ENCODE measurements at regions not wholly inside any gene's neighbourhood (a gene's known extent, or its start where the extent isn't known, plus 50 kb on each side); places are given as distances from the start of the nearest gene placed in this dataset.
"Not testable (repeated sequence)": the region's sequence is repeated elsewhere in the genome, so short reads cannot be mapped to it uniquely, and the experiment has no call there.

DNA sequence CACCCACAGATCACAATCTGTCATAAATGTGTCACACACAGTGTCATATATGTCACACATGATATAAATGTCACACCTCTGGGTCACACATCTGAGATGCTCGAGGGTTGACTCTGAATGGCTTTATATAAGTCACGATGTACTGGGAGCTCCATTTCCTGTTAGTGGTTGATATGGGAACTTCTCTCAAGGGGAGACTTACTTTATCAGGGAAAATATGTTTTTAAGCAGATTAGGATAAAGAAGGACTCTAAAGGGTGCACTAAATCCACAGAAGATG lies 83.9 kb upstream of the MEF2A start:
- no peak for DNase-seq (ENCODE audit: low read depth in 1 of 2, low spot score in 1 of 2)

GRCh38 chr15:99482993-99483392 lies 82.8 kb upstream of the MEF2A start:
- DNase-seq (ENCODE audit: low read depth in 1 of 2, low spot score in 1 of 2), result no peak

DNA sequence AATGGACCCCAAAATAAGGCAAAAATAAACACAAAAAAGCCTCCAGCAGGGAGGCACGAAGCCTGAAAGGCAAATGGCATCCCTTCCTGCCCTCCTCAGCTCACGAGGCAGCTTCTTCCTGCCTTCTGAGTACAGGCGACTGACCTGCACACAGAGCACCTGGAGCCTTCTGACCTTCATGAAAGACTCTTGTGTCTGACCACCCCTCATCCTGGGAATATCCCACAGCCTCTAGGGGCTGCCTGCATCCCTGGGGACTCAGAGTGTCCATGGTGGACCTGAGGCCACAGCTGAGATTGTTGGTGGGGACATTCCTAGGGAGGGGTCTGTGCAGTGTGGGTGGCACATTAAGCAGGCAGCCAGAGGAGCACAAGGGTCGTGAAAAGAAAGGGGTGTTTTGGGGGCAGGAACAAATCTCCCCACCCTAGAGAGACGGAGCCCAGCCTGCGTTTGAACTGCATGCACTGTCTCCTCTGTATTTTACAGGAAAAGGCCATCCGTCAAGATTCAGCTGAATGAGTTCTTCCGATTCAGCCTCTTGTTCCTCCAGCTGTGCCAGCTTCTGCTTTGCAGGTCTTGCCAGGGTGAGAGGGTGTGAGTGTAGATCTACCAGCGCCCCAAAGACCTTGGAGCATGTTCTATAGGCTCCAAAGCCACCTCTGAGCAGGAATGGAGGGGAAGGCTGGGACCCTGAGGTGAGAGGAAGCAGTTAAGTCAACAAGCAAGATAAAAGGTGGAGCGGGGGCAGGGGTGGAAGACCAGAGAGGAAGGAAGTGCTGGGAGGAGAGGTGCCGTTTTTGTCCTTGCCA lies 80.4 kb upstream of the MEF2A start:
- no peak for DNase-seq (ENCODE audit: low read depth in 1 of 2, low spot score in 1 of 2)

GRCh38 chr15:99485992-99486370 lies 79.8 kb upstream of the MEF2A start:
- DNase-seq (ENCODE audit: low read depth in 1 of 2, low spot score in 1 of 2), result no peak

DNA sequence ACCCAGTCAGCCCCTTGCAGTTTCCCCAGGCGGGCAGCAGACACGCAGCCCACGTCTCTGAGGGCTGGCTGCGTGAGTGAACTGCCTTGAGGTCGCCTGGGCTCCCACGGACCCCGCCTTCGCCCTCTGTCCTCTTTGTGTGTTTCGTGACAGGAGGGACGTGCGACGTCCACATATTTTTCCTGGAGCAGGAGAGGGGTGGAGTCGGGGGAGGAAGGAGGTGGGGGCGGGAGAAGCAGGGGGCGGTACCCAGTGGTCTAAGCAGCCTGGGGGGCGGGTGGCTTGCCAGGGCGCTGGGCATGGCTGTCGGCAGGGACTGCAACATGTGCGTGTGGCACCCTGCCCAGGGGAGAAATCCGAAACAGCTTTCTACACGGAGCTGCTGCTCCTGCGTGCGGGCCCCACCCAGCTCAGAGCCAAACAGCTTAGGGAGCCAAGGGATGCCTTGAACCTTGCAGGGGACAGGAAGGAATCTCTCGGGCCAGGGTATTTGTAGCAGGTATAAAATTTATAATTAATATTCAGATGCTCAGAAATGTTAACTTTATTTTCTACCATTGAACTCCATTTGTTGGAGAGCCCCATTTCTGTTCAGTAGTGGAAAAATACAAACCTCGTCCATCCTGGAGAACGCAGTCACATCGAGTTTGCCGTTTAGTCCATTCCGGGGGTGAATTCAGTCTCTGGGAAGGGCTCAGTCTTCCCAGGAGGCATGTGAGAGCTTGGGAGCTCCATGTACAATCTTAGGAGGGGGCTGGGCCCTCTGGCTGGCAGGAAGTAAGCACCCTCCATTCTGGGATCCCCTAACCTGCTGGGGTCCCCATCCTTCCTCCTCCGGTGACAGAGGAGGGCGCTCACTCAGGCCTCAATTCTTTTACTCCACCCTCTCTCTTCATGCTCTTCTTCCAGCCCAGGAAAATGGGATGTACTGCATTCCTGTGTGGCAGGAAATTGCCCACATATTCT lies 79.1 kb upstream of the MEF2A start:
- no peak for DNase-seq (ENCODE audit: low read depth in 1 of 2, low spot score in 1 of 2)

DNA sequence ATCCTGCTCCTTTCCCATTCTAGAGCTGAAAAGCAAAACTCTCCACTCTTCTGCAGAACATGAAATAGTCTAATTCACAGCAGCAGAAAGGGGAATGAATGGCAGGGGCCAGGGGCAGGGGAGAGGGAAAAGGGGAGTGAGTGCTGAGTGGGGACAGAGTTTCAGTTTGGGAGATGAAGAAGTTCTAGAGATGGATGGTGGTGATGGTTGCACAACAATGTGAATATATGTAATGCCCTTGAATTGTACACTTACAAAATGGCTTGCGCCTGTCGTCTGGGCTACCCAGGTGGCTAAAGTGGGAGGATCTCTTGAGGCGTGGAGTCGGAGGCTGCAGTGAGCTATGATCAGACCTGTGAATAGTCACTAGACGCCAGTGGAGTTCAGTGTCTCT lies 78.5 kb upstream of the MEF2A start:
- DNase-seq (ENCODE audit: low read depth in 1 of 2, low spot score in 1 of 2), result no peak

DNA sequence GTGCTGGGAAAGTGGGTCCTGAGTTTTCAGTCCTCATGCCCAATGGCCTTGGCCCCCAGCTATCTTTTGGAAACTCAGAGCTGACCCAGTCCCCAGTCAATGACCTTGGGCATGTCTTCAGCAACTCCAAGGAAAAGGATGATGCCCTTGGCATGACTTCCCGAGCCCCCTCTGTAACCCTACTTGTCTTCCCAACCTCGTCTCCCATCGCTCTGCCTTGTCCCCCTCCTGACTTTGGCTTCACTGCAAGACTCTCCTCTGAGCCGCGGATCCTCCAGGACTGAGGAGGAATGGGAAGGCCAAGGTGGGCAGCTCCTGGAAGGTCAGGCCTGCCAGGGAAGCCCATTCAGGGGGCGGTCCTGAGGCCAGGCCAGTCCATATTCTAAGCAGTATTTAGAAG lies 73.5 kb upstream of the MEF2A start:
- DNase-seq (ENCODE audit: low read depth in 1 of 2, low spot score in 1 of 2), result no peak

- DNase-seq (ENCODE audit: low read depth in 1 of 2, low spot score in 1 of 2), result no peak
Measured at GRCh38 chr15:99492716-99493115, 73.1 kb upstream of the MEF2A start.

DNA sequence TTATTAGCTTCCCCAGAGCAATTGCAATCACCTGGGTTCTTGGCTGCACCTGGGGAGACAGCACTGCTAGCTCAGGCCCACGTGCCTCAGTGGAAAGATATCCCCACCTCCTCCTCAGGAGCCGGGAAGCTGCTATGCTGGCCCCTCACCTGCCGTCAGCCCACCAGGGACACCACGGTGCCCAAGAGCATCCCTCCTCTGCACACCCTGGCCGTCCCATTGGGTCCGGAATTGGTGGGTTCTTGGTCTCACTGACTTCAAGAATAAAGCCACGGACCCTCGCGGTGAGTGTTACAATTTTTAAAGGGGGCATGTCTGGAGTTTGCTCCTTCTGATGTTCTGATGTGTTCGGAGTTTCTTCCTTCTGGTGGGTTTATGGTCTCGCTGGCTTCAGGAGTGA lies 72.3 kb upstream of the MEF2A start:
- DNase-seq (ENCODE audit: low read depth in 1 of 2, low spot score in 1 of 2), result no peak

DNA sequence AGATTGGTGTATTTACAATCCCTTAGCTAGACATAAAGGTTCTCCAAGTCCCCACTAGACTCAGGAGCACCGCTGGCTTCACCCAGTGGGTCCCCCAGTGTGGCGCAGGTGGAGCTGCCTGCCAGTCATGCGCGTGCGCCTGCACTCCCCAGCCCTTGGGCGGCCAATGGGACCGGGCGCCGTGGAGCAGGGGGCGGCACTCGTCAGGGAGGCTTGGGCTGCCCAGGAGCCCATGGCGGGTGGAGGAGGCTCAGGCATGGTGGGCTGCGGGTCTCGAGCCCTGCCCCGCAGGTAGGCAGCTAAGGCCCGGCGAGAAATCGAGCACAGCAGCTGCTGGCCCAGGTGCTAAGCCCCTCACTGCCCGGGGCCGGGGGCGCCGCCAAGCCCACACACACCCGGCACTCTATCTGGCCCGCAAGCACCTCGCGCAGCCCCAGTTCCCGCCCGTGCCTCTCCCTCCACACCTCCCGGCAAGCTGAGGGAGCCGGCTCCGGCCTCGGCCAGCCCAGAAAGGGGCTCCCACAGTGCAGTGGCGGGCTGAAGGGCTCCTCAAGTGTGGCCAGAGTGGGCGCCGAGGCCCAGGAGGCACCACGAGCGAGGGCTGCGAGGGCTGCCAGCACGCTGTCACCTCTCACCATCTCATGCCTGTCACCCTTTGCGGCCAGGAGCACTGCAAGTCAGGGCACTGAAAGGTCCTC lies 71.1 kb upstream of the MEF2A start:
- not testable (repeated sequence) for DNase-seq (ENCODE audit: low read depth in 1 of 2, low spot score in 1 of 2)

DNA sequence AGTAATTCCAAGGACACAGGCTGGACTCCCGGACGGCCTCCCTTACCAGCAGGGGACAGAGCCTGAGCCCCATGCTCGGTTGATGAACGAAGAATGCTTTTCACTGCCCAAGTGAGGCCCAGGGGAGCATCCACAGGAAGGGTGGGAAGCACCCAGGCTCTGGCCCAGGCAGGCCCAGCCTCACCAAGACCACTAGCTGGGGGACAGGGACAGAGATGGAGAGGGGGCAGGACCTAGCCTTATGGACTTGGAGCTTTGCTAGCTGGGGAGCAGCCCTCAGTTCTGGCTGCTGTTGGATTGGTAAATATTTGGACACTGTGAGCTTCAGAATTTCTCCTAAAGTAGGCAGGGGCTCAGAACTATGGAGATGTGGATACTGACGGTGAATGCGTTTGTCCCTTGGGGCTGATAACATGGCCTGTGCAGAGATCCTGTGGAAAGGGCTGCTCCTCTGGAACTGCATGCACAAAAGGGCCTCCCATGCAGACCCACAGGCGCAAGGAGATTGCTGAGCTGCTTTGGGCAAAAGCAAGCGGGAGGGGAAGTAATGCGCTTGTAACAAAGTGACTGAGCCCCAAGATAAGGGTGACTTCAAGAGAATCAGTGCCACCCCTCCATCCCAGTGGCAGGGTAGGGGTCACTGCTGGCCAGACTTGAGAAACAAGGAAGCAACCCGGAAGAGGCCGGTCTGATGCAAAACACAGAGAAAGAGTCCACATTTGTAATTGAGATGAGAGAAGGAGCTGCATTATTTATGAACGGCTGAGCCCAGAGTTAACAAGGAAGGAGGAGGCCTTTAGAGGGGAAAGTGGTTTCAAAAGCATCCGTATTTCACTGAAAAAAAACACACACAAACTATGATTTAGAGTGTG lies 70.1 kb upstream of the MEF2A start:
- no peak for DNase-seq (ENCODE audit: low read depth in 1 of 2, low spot score in 1 of 2)

DNA sequence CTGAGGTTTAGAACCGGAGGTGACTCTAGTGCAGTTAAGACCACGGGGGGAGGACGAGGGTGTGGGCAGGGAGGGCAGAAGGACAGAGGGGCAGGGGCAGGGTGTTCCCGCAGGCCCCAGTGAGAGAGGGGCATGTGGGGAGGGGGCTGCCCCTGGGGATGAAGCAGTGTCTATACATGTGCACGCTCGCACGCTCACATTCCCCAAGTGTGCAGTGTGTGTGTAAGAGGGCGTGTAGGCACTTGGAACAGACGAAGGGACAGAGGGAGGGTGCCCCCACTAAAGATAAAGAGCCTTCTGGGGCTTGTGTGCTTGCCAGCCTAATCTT lies 69.5 kb upstream of the MEF2A start:
- no peak for DNase-seq (ENCODE audit: low read depth in 1 of 2, low spot score in 1 of 2)

GRCh38 chr15:99502182-99502581 lies 63.6 kb upstream of the MEF2A start:
- DNase-seq (ENCODE audit: low read depth in 1 of 2, low spot score in 1 of 2), result no peak

- no peak for DNase-seq (ENCODE audit: low read depth in 1 of 2, low spot score in 1 of 2)
Measured at GRCh38 chr15:99502661-99503060, 63.1 kb upstream of the MEF2A start.

DNA sequence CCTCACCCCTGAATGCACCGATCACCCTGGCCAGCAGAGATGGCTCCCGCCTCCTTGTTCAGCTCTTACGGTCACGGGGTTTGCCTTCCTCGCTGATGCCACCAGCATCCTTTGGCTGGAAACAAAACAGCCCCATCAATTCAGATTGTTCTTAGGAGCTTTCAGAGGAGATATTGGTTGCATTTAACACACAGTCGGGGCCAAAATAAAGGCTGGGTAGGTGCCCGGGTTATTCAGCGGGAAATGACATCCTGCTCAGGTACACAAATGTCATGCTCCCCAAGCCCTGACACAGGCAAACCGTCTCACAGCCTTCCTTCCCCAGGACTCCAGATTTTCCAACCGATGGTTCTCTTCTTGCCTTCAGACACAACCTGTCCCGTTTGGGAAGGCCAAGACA lies 62.4 kb upstream of the MEF2A start:
- DNase-seq (ENCODE audit: low read depth in 1 of 2, low spot score in 1 of 2), result no peak

- DNase-seq (ENCODE audit: low read depth in 1 of 2, low spot score in 1 of 2), result no peak
Measured at GRCh38 chr15:99504071-99504822, 61.5 kb upstream of the MEF2A start.

DNA sequence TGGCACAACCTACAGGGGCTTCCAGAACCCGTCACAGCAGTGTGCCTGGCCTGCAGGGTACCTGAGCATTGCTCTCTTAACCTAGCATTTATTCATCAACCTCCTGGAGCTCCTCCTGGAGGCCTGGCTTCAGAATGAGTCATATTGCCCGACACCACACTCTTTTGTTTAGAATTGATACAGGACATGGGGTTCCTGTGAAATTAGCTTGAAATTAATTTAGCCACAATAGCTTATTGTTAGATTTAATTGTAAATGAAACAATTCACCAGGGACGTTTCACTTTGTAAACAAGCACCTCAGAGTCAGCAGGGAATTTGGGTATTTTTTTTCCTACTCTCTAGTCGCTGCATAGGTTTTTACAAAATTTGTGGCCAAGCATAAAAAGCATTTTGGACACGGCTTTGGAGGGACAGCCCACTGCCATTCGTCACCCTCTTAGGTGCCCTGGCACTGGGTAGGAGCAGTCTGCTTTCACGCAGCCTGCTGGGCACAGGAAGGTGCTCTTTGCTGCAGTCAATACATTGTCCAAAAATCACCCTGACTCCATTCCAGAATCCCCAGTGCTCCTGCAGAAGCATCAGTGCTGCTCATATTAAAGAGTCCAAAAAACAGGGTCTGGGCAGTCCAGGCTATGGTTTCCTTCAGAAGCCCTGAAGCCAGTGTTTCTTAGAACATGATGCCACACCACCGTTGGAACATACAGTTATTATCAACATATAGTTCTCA lies 60.8 kb upstream of the MEF2A start:
- no peak for DNase-seq (ENCODE audit: low read depth in 1 of 2, low spot score in 1 of 2)

DNA sequence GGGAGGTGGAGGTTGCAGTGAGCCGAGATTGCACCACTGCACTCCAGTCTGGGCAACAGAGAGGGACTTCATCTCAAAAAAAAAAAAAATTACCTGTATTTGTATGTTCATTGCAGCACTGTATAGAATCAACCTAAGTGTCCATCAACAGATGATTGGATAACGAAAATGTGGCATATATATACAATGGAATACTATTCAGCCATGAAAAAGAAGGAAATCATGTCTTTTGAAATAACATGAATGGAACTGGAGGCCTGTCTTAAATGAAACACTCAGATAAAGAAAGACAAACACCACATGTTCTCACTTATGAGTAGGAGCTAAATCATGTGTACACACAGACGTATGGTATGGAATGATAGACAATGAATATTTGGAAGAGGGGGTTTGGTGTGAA lies 59.4 kb upstream of the MEF2A start:
- no peak for DNase-seq (ENCODE audit: low read depth in 1 of 2, low spot score in 1 of 2)

GRCh38 chr15:99507016-99507503 lies 58.7 kb upstream of the MEF2A start:
- no peak for DNase-seq (ENCODE audit: low read depth in 1 of 2, low spot score in 1 of 2)

All from activated T-helper 1 cell treated with anti-CD3 and anti-CD28 coated beads, Interleukin-2, amount 50 U/mL, for 16 hours (primary cell).